22Rv1 (cell line): ENCODE measurements at regions not wholly inside any gene's neighbourhood (a gene's known extent, or its start where the extent isn't known, plus 50 kb on each side); places are given as distances from the start of the nearest gene placed in this dataset.

Source experiments
- H3K27ac ChIP-seq: fragments of 450-650 bp; 2 replicates; pipeline ENCODE4 v1.5.1; 2017
- CTCF ChIP-seq: fragments of 450-650 bp; IDR thresholded peaks from 2 replicates; pipeline ENCODE4 v1.5.1; 2017; ENCODE audit warnings: mild to moderate bottlenecking
- ZFX ChIP-seq: fragments of 450-650 bp; IDR thresholded peaks from 2 replicates; pipeline ENCODE4 v1.6.1; 2017; ENCODE audit warnings: antibody characterized with exemption, borderline replicate concordance

- TF ChIP-seq CTCF = no peak
- TF ChIP-seq ZFX = no peak
- no peak overlapping the region for H3K27ac ChIP-seq
These were observed 56.6 kb upstream of the SLC6A14 start for GRCh38 chrX:116379854-116380253.

GRCh38 chrX:116384406-116384954 is 51.9 kb upstream of the SLC6A14 start:
- no peak overlapping the region for H3K27ac ChIP-seq
- TF ChIP-seq CTCF (no peak), ZFX (no peak)
